H9 (cell line): ENCODE measurements at regions not wholly inside any gene's neighbourhood (a gene's known extent, or its start where the extent isn't known, plus 50 kb on each side); places are given as distances from the start of the nearest gene placed in this dataset.

ENCODE experiments used
- DNase-seq: peaks from one replicate; pipeline ENCODE4 v3.0.0-alpha.2; 2017
- H2AFZ ChIP-seq: one replicate; pipeline ENCODE4 v1.6.1; 2013; ENCODE audit warnings: mild to moderate bottlenecking, low read length, control low read depth, moderate library complexity
- H2AK5ac ChIP-seq: 2 replicates; pipeline ENCODE4 v1.6.1; 2013; ENCODE audit warnings: low read length, control low read depth, mixed read lengths; ENCODE audit not compliant: insufficient read length
- H2BK120ac ChIP-seq: one replicate; pipeline ENCODE4 v1.6.1; 2013; ENCODE audit warnings: low read depth, mild to moderate bottlenecking, low read length, control low read depth, inconsistent platforms; ENCODE audit not compliant: poor library complexity, severe bottlenecking
- H2BK12ac ChIP-seq: 2 replicates; pipeline ENCODE4 v1.6.1; 2013; ENCODE audit warnings: low read length, control low read depth, mixed read lengths, low read depth; ENCODE audit not compliant: insufficient read length
- H2BK15ac ChIP-seq: 2 replicates; pipeline ENCODE4 v1.6.1; 2013; ENCODE audit warnings: low read depth, low read length, control low read depth
- H2BK20ac ChIP-seq: one replicate; pipeline ENCODE4 v1.6.1; 2013; ENCODE audit warnings: low read depth, mild to moderate bottlenecking, low read length, control low read depth, inconsistent platforms; ENCODE audit not compliant: poor library complexity, severe bottlenecking
- H2BK5ac ChIP-seq: 2 replicates; pipeline ENCODE4 v1.6.1; 2013; ENCODE audit warnings: low read length, control low read depth, mixed read lengths; ENCODE audit not compliant: insufficient read length
- H3K14ac ChIP-seq: 2 replicates; pipeline ENCODE4 v1.6.1; 2013; ENCODE audit warnings: low read length, control low read depth; ENCODE audit not compliant: insufficient read depth
- H3K18ac ChIP-seq: 2 replicates; pipeline ENCODE4 v1.6.1; 2013; ENCODE audit warnings: low read depth, mild to moderate bottlenecking, mixed read lengths, low read length, control low read depth; ENCODE audit not compliant: insufficient read length
- H3K23ac ChIP-seq: 2 replicates; pipeline ENCODE4 v1.6.1; 2013; ENCODE audit warnings: low read length, control low read depth, mixed read lengths, low read depth; ENCODE audit not compliant: insufficient read length
- H3K23me2 ChIP-seq: 2 replicates; pipeline ENCODE4 v1.6.1; 2013; ENCODE audit warnings: low read depth, mild to moderate bottlenecking, mixed read lengths, low read length, control low read depth; ENCODE audit not compliant: insufficient read length, poor library complexity, severe bottlenecking
- H3K27ac ChIP-seq: 2 replicates; pipeline ENCODE4 v1.5.1; 2013; ENCODE audit warnings: low read length, control low read depth, mixed read lengths, low read depth; ENCODE audit not compliant: insufficient read length
- H3K27me3 ChIP-seq: 2 replicates; pipeline ENCODE4 v1.6.1; 2013; ENCODE audit warnings: low read length, control low read depth, inconsistent platforms; ENCODE audit not compliant: insufficient read depth
- H3K4ac ChIP-seq: 2 replicates; pipeline ENCODE4 v1.6.1; 2013; ENCODE audit warnings: low read depth, mild to moderate bottlenecking, control low read depth, inconsistent platforms, low read length, moderate library complexity
- H3K4me1 ChIP-seq: 2 replicates; pipeline ENCODE4 v1.6.1; 2013; ENCODE audit warnings: low read length, control low read depth, inconsistent platforms; ENCODE audit not compliant: insufficient read depth
- H3K4me2 ChIP-seq: 2 replicates; pipeline ENCODE4 v1.6.1; 2013; ENCODE audit warnings: low read length, control low read depth, mixed read lengths; ENCODE audit not compliant: insufficient read length, insufficient read depth
- H3K56ac ChIP-seq: 2 replicates; pipeline ENCODE4 v1.6.1; 2013; ENCODE audit warnings: low read depth, mild to moderate bottlenecking, mixed read lengths, low read length, control low read depth; ENCODE audit not compliant: insufficient read length
- H3K79me1 ChIP-seq: 2 replicates; pipeline ENCODE4 v1.6.1; 2013; ENCODE audit warnings: low read depth, mild to moderate bottlenecking, moderate library complexity, low read length, control low read depth, inconsistent platforms; ENCODE audit not compliant: insufficient read depth, poor library complexity, severe bottlenecking
- H3K79me2 ChIP-seq: 2 replicates; pipeline ENCODE4 v1.6.1; 2013; ENCODE audit warnings: low read length, control low read depth, inconsistent platforms; ENCODE audit not compliant: insufficient read depth
- H3K9ac ChIP-seq: 2 replicates; pipeline ENCODE4 v1.6.1; 2013; ENCODE audit warnings: low read length, control low read depth, mixed read lengths; ENCODE audit not compliant: insufficient read length; ENCODE audit errors: extremely low read depth
- H3K9me3 ChIP-seq: one replicate; pipeline ENCODE4 v1.6.1; 2013; ENCODE audit warnings: low read depth, low read length, inconsistent platforms; ENCODE audit not compliant: control insufficient read depth
- H3T11ph ChIP-seq: one replicate; pipeline ENCODE4 v1.6.1; 2013; ENCODE audit warnings: mild to moderate bottlenecking, low read length, control low read depth, inconsistent platforms
- H4K20me1 ChIP-seq: one replicate; pipeline ENCODE4 v1.6.1; 2013; ENCODE audit not compliant: control insufficient read depth, insufficient read length, insufficient read depth
- H4K5ac ChIP-seq: 2 replicates; pipeline ENCODE4 v1.6.1; 2013; ENCODE audit warnings: low read depth, mild to moderate bottlenecking, mixed read lengths, low read length, control low read depth; ENCODE audit not compliant: insufficient read length
- H4K8ac ChIP-seq: replicated peaks from 2 replicates; pipeline ENCODE4 v1.6.1; 2013; ENCODE audit warnings: low read length, control low read depth, mixed read lengths, low read depth; ENCODE audit not compliant: insufficient read length
- H4K91ac ChIP-seq: 2 replicates; pipeline ENCODE4 v1.6.1; 2013; ENCODE audit warnings: low read depth, mild to moderate bottlenecking, moderate library complexity, mixed read lengths, low read length, control low read depth; ENCODE audit not compliant: insufficient read length
- H3K27ac Mint-ChIP-seq, 3 experiments: 2 replicates in 2 of 3; 3 replicates in 1 of 3; pipeline ENCODE4 v1.8.0; 2020 to 2021; ENCODE audit warnings: mixed read lengths in 3 of 3, mild to moderate bottlenecking in 1 of 3, moderate library complexity in 1 of 3
- H3K27me3 Mint-ChIP-seq: 2 replicates; pipeline ENCODE4 v1.8.0; 2021; ENCODE audit warnings: low read depth, mild to moderate bottlenecking, moderate library complexity, mixed read lengths
- H3K36me3 Mint-ChIP-seq, 3 experiments: 2 replicates in 2 of 3; 3 replicates in 1 of 3; pipeline ENCODE4 v1.8.0; 2020 to 2021; ENCODE audit warnings: low read depth in 3 of 3, mixed read lengths in 3 of 3; ENCODE audit not compliant: insufficient read depth in 1 of 3
- H3K4me1 Mint-ChIP-seq, 2 experiments: 2 replicates each; pipeline ENCODE4 v1.8.0; 2020; ENCODE audit warnings: mixed read lengths in 2 of 2
- H3K4me3 Mint-ChIP-seq, 2 experiments: 2 replicates in 1 of 2; 3 replicates in 1 of 2; pipeline ENCODE4 v1.8.0; 2020 to 2021; ENCODE audit warnings: mild to moderate bottlenecking in 2 of 2, mixed read lengths in 2 of 2, moderate library complexity in 1 of 2
- H3K9me3 Mint-ChIP-seq, 2 experiments: 2 replicates in 1 of 2; 3 replicates in 1 of 2; pipeline ENCODE4 v1.8.0; 2020; ENCODE audit warnings: mild to moderate bottlenecking in 2 of 2, mixed read lengths in 2 of 2, moderate library complexity in 1 of 2
- WGBS: extraction: QIAGEN DNeasy Blood & Tissue Kit; methylation state at CpG from one replicate; pipeline ENCODE4 v1.1.7; 2013; ENCODE audit warnings: missing lambda C conversion rate, low lambda C conversion rate, mixed read lengths; ENCODE audit not compliant: insufficient read length; ENCODE audit errors: extremely low coverage; 5-methylcytosine and 5-hydroxymethylcytosine counted together
- TF ChIP-seq, protein P1 (sequence below): fragments of 200-600 bp; sonication (generic); conservative IDR thresholded peaks from 3 replicates; pipeline ENCODE4 v1.8.0; 2021; ENCODE audit warnings: antibody characterized with exemption, mild to moderate bottlenecking

- no peak for DNase-seq
- no peaks in the 10 kb centered on the region for H3K27me3 ChIP-seq
- no peaks in the 10 kb centered on the region; the same call in 1 of the 2 replicates for H3K4me1 ChIP-seq
- Mint-ChIP-seq H3K27ac (no peak overlapping the region), H3K4me3 (no peak overlapping the region), H3K27me3 (peaks cover 27% of the 10 kb centered on the region), H3K9me3 (peaks cover 0 to 7% of the 10 kb centered on the region in 2 experiments; a peak in 3 of 5 replicates), H3K4me1 (peaks cover 14 to 15% of the 10 kb centered on the region in 2 experiments), H3K36me3 (no peaks in the 10 kb centered on the region; a peak in 1 of 7 replicates)
- H4K20me1 ChIP-seq, result no peaks in the 10 kb centered on the region
- no peak overlapping the region for H3K14ac ChIP-seq
- H2BK120ac ChIP-seq, result no peak overlapping the region
- no peak overlapping the region for H3K4ac ChIP-seq
- no peak overlapping the region for H2BK12ac ChIP-seq
- no peak overlapping the region for H3K23ac ChIP-seq
- no CpG with 5 or more reads among the region's 3 CpGs for WGBS
- no peak overlapping the region for H3K27ac ChIP-seq
- no peaks in the 10 kb centered on the region for H3K9me3 ChIP-seq
- no peak overlapping the region for H2BK15ac ChIP-seq
- no peak overlapping the region for H4K5ac ChIP-seq
- no peak overlapping the region for H2AK5ac ChIP-seq
- H4K91ac ChIP-seq, result no peak overlapping the region
- H3K56ac ChIP-seq, result no peak overlapping the region
- no peak overlapping the region for H4K8ac ChIP-seq
- no peak overlapping the region for H3K18ac ChIP-seq
- H3T11ph ChIP-seq, result no peak overlapping the region
- H3K79me1 ChIP-seq, result no peaks in the 10 kb centered on the region
- no peak overlapping the region for H3K9ac ChIP-seq
- H3K79me2 ChIP-seq, result no peaks in the 10 kb centered on the region
- H2BK5ac ChIP-seq, result no peak overlapping the region
- TF ChIP-seq, protein P1, sequence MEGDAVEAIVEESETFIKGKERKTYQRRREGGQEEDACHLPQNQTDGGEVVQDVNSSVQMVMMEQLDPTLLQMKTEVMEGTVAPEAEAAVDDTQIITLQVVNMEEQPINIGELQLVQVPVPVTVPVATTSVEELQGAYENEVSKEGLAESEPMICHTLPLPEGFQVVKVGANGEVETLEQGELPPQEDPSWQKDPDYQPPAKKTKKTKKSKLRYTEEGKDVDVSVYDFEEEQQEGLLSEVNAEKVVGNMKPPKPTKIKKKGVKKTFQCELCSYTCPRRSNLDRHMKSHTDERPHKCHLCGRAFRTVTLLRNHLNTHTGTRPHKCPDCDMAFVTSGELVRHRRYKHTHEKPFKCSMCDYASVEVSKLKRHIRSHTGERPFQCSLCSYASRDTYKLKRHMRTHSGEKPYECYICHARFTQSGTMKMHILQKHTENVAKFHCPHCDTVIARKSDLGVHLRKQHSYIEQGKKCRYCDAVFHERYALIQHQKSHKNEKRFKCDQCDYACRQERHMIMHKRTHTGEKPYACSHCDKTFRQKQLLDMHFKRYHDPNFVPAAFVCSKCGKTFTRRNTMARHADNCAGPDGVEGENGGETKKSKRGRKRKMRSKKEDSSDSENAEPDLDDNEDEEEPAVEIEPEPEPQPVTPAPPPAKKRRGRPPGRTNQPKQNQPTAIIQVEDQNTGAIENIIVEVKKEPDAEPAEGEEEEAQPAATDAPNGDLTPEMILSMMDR, result no peak
- H3K23me2 ChIP-seq, result no peaks in the 10 kb centered on the region
- H2AFZ ChIP-seq, result no peak overlapping the region
- H3K4me2 ChIP-seq, result no peak overlapping the region
- H2BK20ac ChIP-seq, result no peak overlapping the region
These were observed 464.0 kb upstream of the CDH4 start for GRCh38 chr20:60788070-60788469.
